HG03558 (cell line): ENCODE measurements at regions not wholly inside any gene's neighbourhood (a gene's known extent, or its start where the extent isn't known, plus 50 kb on each side); places are given as distances from the start of the nearest gene placed in this dataset.

Experiments
- ATAC-seq: cut with Tn5 transposase; IDR thresholded peaks from one replicate; pipeline ENCODE4 v1.9.1; 2021; ENCODE audit warnings: moderate number of reproducible peaks; ENCODE audit not compliant: unreplicated experiment; ENCODE audit errors: extremely low read depth

- ATAC-seq: no peak
Measured at GRCh38 chr2:101559551-101559950, 84.6 kb upstream of the RFX8 start.

GRCh38 chr2:101558740-101559525 is 84.0 kb upstream of the RFX8 start:
- ATAC-seq: no peak

GRCh38 chr2:101556033-101556459 is 81.1 kb upstream of the RFX8 start:
- ATAC-seq: no peak

- ATAC-seq: no peak
Measured at GRCh38 chr2:101551336-101551888, 76.5 kb upstream of the RFX8 start.

GRCh38 chr2:101550555-101550954 is 75.6 kb upstream of the RFX8 start:
- ATAC-seq: no peak

- ATAC-seq: no peak
Measured at GRCh38 chr2:101549371-101549770, 74.5 kb upstream of the RFX8 start.

GRCh38 chr2:101546376-101547058 is 71.6 kb upstream of the RFX8 start:
- no peak for ATAC-seq

- ATAC-seq: no peak
Measured at GRCh38 chr2:101545950-101546349, 71.0 kb upstream of the RFX8 start.

- no peak for ATAC-seq
Measured at GRCh38 chr2:101540518-101540917, 65.6 kb upstream of the RFX8 start.

GRCh38 chr2:101538076-101538475 is 63.2 kb upstream of the RFX8 start:
- no peak for ATAC-seq

- ATAC-seq: no peak
Measured at GRCh38 chr2:101534149-101534611, 59.3 kb upstream of the RFX8 start.

- no peak for ATAC-seq
Measured at GRCh38 chr2:101533561-101534148, 58.7 kb upstream of the RFX8 start.

GRCh38 chr2:101528501-101528900 is 53.6 kb upstream of the RFX8 start:
- no peak for ATAC-seq

- no peak for ATAC-seq
Measured at GRCh38 chr2:101524806-101525430, 50.0 kb upstream of the RFX8 start.
